K562 (cell line): ENCODE measurements at regions not wholly inside any gene's neighbourhood (a gene's known extent, or its start where the extent isn't known, plus 50 kb on each side); places are given as distances from the start of the nearest gene placed in this dataset.

Source experiments
- ATAC-seq: fragments of 200-7000 bp; cut with Tn5 transposase; 3 replicates; pipeline ENCODE4 v1.9.1; 2020; ENCODE audit warnings: moderate library complexity
- BruUV-seq: library from RNA; stranded (reverse); fragments of 400-500 nt; replicated peaks from 2 replicates; lab custom pipeline; 2021; lab: Mats Ljungman, UMichigan
- CTCF ChIA-PET: fragments of 300-600 bp; formaldehyde crosslinking; extraction: SDS; loops from one replicate; lab custom pipeline; 2021; ENCODE audit warnings: low intra/inter-chr PET ratio; lab: Yijun Ruan, JAX
- POLR2A ChIA-PET: fragments of 300-600, 350-650 bp; sonication (Branson Sonifier 250); formaldehyde crosslinking; extraction: SDS; loops from one replicate; lab custom pipeline; 2021; ENCODE audit warnings: antibody characterized with exemption, inconsistent platforms; lab: Yijun Ruan, JAX
- DNase-seq, 4 experiments: peaks; one replicate each; pipeline versions ENCODE4 v3.0.0 to v3.0.0-alpha.2; 2011 to 2018; ENCODE audit warnings: low spot score in 3 of 4, mixed read lengths in 3 of 4; ENCODE audit errors: extremely low read depth in 1 of 4
- FAIRE-seq: peaks from 2 replicates; lab custom pipeline; 2011; peaks lifted over from hg19 to GRCh38; lab: Jason Lieb, UNC
- H2AFZ ChIP-seq: 2 replicates; pipeline ENCODE4 v1.6.0; 2011; ENCODE audit warnings: low read depth, low read length, control low read depth, inconsistent platforms
- H3K27ac ChIP-seq: fragments of 200-600 bp; 3 replicates; pipeline ENCODE4 v1.8.0; 2011; ENCODE audit warnings: low read depth, mild to moderate bottlenecking, control low read depth, inconsistent platforms, low read length, moderate library complexity, mixed read lengths; ENCODE audit errors: extremely low read depth
- H3K27me3 ChIP-seq, 2 experiments: fragments of 300-600 bp in 1 of 2; 2 replicates in 1 of 2; 3 replicates in 1 of 2; pipeline versions ENCODE4 v1.6.0 to v1.8.0; 2011; ENCODE audit warnings: inconsistent platforms in 2 of 2, low read length in 2 of 2, mild to moderate bottlenecking in 1 of 2, mixed read lengths in 1 of 2, moderate library complexity in 1 of 2; ENCODE audit not compliant: control insufficient read depth in 2 of 2, insufficient read depth in 2 of 2
- H3K36me3 ChIP-seq: fragments of 300-600 bp; 3 replicates; pipeline ENCODE4 v1.8.0; 2011; ENCODE audit warnings: mild to moderate bottlenecking, low read length, inconsistent platforms; ENCODE audit not compliant: control insufficient read depth, insufficient read depth
- H3K4me1 ChIP-seq, 2 experiments: fragments of 200-600 bp in 1 of 2; replicated peaks in 1 of 2; 2 replicates in 1 of 2; 3 replicates in 1 of 2; pipeline versions ENCODE4 v1.5.1 to v1.8.0; 2011; ENCODE audit warnings: inconsistent platforms in 2 of 2, low read length in 2 of 2, mild to moderate bottlenecking in 1 of 2, mixed read lengths in 1 of 2, moderate library complexity in 1 of 2; ENCODE audit not compliant: control insufficient read depth in 2 of 2, insufficient read depth in 2 of 2
- H3K4me2 ChIP-seq: 2 replicates; pipeline ENCODE4 v1.6.1; 2011; ENCODE audit warnings: low read length, control low read depth, inconsistent platforms, mixed read lengths; ENCODE audit not compliant: insufficient read depth
- H3K4me3 ChIP-seq: fragments of 200-600 bp; sonication (generic), shearing (Covaris generic); 2 replicates; pipeline ENCODE4 v1.5.1; 2016; ENCODE audit warnings: control low read depth, inconsistent platforms
- H3K79me2 ChIP-seq: fragments of 200-600 bp; 3 replicates; pipeline ENCODE4 v1.8.0; 2011; ENCODE audit warnings: low read length, inconsistent platforms; ENCODE audit not compliant: control insufficient read depth, insufficient read depth
- H3K9ac ChIP-seq, 2 experiments: 2 replicates each; pipeline versions ENCODE4 v1.6.0 to v1.6.1; 2011; ENCODE audit warnings: low read depth in 2 of 2, low read length in 2 of 2, control low read depth in 1 of 2, inconsistent platforms in 1 of 2, mild to moderate bottlenecking in 1 of 2, mixed read lengths in 1 of 2; ENCODE audit not compliant: insufficient read depth in 1 of 2
- H3K9me1 ChIP-seq: one replicate; pipeline ENCODE4 v1.6.0; 2011; ENCODE audit warnings: inconsistent platforms, mild to moderate bottlenecking, low read length, moderate library complexity; ENCODE audit not compliant: control insufficient read depth, insufficient read depth
- H3K9me3 ChIP-seq: replicated peaks from 2 replicates; pipeline ENCODE4 v1.5.1; 2011; ENCODE audit warnings: low read depth, low read length, inconsistent platforms; ENCODE audit not compliant: control insufficient read depth, insufficient read depth
- H4K20me1 ChIP-seq: replicated peaks from 2 replicates; pipeline ENCODE4 v1.6.1; 2011; ENCODE audit warnings: low read length, inconsistent platforms, mixed read lengths; ENCODE audit not compliant: control insufficient read depth, insufficient read depth
- ELK1 ChIP-seq: sonication (generic); formaldehyde crosslinking; IDR thresholded peaks from 2 replicates; pipeline ENCODE4 v1.8.1; 2022; ENCODE audit warnings: missing genetic modification reagents
- FOSL1 ChIP-seq: fragments of 200-800 bp; sonication (Bioruptor generic); conservative IDR thresholded peaks from 2 replicates; pipeline ENCODE4 v1.6.1; 2016; ENCODE audit warnings: missing genetic modification characterization, missing compliant biosample characterization
- HDAC2 ChIP-seq: fragments of 450-650 bp; IDR thresholded peaks from 2 replicates; pipeline ENCODE4 v1.6.1; 2016; ENCODE audit warnings: mild to moderate bottlenecking
- HDAC6 ChIP-seq: IDR thresholded peaks from 2 replicates; pipeline ENCODE4 v1.6.1; 2012; ENCODE audit warnings: low read depth, mild to moderate bottlenecking, control low read depth, inconsistent platforms, low read length, moderate library complexity
- HMG20B ChIP-seq: fragments of 250-450 bp; sonication (Bioruptor Pico); IDR thresholded peaks from 2 replicates; pipeline ENCODE4 v1.5.0; 2021; ENCODE audit warnings: mild to moderate bottlenecking
- LEF1 ChIP-seq: fragments of 450-650 bp; IDR thresholded peaks from 2 replicates; pipeline ENCODE4 v1.6.1; 2016; ENCODE audit warnings: mild to moderate bottlenecking
- MAFF ChIP-seq: IDR thresholded peaks from 2 replicates; pipeline ENCODE4 v1.6.1; 2012; ENCODE audit warnings: low read length, improper control_type of control experiment
- MAFG ChIP-seq: fragments of 450-650 bp; conservative IDR thresholded peaks from 2 replicates; pipeline ENCODE4 v1.6.1; 2016; ENCODE audit warnings: missing genetic modification characterization, missing compliant biosample characterization
- MAFK ChIP-seq: IDR thresholded peaks from 2 replicates; pipeline ENCODE4 v1.6.1; 2011; ENCODE audit warnings: low read length, improper control_type of control experiment
- NCOR1 ChIP-seq: fragments of 450-650 bp; IDR thresholded peaks from 2 replicates; pipeline ENCODE4 v1.6.1; 2016; ENCODE audit warnings: mild to moderate bottlenecking, moderate library complexity
- NFE2L1 ChIP-seq: fragments of 450-650 bp; IDR thresholded peaks from 2 replicates; pipeline ENCODE4 v1.6.1; 2016; ENCODE audit warnings: missing genetic modification characterization, low read depth, mild to moderate bottlenecking, missing compliant biosample characterization, moderate library complexity, borderline replicate concordance
- NFRKB ChIP-seq: fragments of 450-650 bp; IDR thresholded peaks from 2 replicates; pipeline ENCODE4 v1.6.1; 2016; ENCODE audit warnings: low read depth
- NRF1 ChIP-seq, 2 experiments: fragments of 450-650 bp; IDR thresholded peaks in 1 of 2; conservative IDR thresholded peaks in 1 of 2; 2 replicates each; pipeline ENCODE4 v1.6.1; 2014; ENCODE audit warnings: mild to moderate bottlenecking in 2 of 2
- RCOR1 ChIP-seq, 2 experiments: IDR thresholded peaks; 2 replicates each; pipeline ENCODE4 v1.6.1; 2012; ENCODE audit warnings: low read depth in 2 of 2, low read length in 2 of 2, borderline replicate concordance in 1 of 2, improper control_type of control experiment in 1 of 2
- RNF2 ChIP-seq: sonication (generic); IDR thresholded peaks from 2 replicates; pipeline ENCODE4 v1.6.1; 2016
- TSC22D4 ChIP-seq: fragments of 450-650 bp; IDR thresholded peaks from 2 replicates; pipeline ENCODE4 v1.6.1; 2016; ENCODE audit warnings: missing genetic modification characterization, missing biosample characterization, control low read depth
- VEZF1 ChIP-seq: fragments of 200-800 bp; sonication (Bioruptor generic); IDR thresholded peaks from 2 replicates; pipeline ENCODE4 v1.6.1; 2017; ENCODE audit warnings: missing genetic modification characterization, missing compliant biosample characterization
- WHSC1 ChIP-seq: IDR thresholded peaks from one replicate; pipeline ENCODE4 v1.6.1; 2012; ENCODE audit warnings: low read length, control low read depth, inconsistent platforms
- YBX1 ChIP-seq: fragments of 450-650 bp; IDR thresholded peaks from 2 replicates; pipeline ENCODE4 v1.7.1; 2016; ENCODE audit warnings: mild to moderate bottlenecking
- ZBTB33 ChIP-seq: sonication (generic); formaldehyde crosslinking; IDR thresholded peaks from 2 replicates; pipeline ENCODE4 v1.8.1; 2023; ENCODE audit warnings: mild to moderate bottlenecking, missing genetic modification reagents
- ZNF217 ChIP-seq: sonication (generic); formaldehyde crosslinking; IDR thresholded peaks from 2 replicates; pipeline ENCODE4 v1.8.0; 2022; ENCODE audit warnings: mild to moderate bottlenecking, missing genetic modification reagents
- WGBS: fragments of 100-300 bp; shearing (Covaris generic); methylation state at CpG from one replicate; pipeline ENCODE4 v1.1.6; 2016; ENCODE audit warnings: low coverage, mixed read lengths; ENCODE audit not compliant: insufficient coverage; ENCODE audit errors: missing lambda C conversion rate; 5-methylcytosine and 5-hydroxymethylcytosine counted together
- in situ Hi-C: fragments of 300-500 bp; cut with MboI; formaldehyde crosslinking; loops from 4 replicates; pipeline ENCODE4 v1.15.0; 2018; ENCODE audit warnings: inconsistent platforms, mixed read lengths
- intact Hi-C: fragments of 100-400 bp; cut with micrococcal nuclease; formaldehyde crosslinking; loops from 2 replicates; pipeline ENCODE4 v1.14.2; 2022

- peak; percentile 79 for TF ChIP-seq MAFK
- peak; percentile 48; the same call in 1 of the 2 replicates for TF ChIP-seq FOSL1 (tag)
- peak in 1 of 2 experiments; percentile 16; a peak in 1 of 4 replicates for TF ChIP-seq RCOR1 (IDR thresholded peaks at IDR 0.05; ENCODE audit: borderline replicate concordance in 1 of 2, low read depth in 2 of 2, low read length in 2 of 2)
Observed at GRCh38 chr14:55814064-55814463, 234.1 kb downstream of the KTN1 start (continued).

GRCh38 chr14:55814873-55815272, 234.9 kb downstream of the KTN1 start:
- DNase-seq (no peak), FAIRE-seq (peak; percentile 61), ATAC-seq (no peak)
- ChIA-PET POLR2A (no interaction called here), CTCF (no interaction called here)
- Histone ChIP-seq H3K9me3 (no peaks in the 10 kb centered on the region; the same call in 1 of the 2 replicates), H3K4me1 (peaks cover 0 to 17% of the 10 kb centered on the region in 2 experiments; a peak in 4 of 5 replicates), H3K9ac (no peak overlapping the region), H3K36me3 (no peaks in the 10 kb centered on the region), H4K20me1 (no peaks in the 10 kb centered on the region), H3K9me1 (no peaks in the 10 kb centered on the region), H3K4me3 (no peak overlapping the region), H2AFZ (peak overlapping the region; percentile 80), H3K4me2 (no peak overlapping the region), H3K79me2 (no peaks in the 10 kb centered on the region), H3K27me3 (no peaks in the 10 kb centered on the region), H3K27ac (peak overlapping the region; percentile 49; the same call in 2 of the 3 replicates)
- no TSS peak for BruUV-seq
- WGBS: 86% methylated on average over 1 of the region's 1 CpG
- in situ Hi-C loops (no loop called here), intact Hi-C loops (no loop called here)
- TF ChIP-seq MAFF (peak; percentile 79), ELK1 (CRISPR knock-in tag) (no peak), ZNF217 (CRISPR knock-in tag) (no peak), MAFG (peak; percentile 89), NCOR1 (no peak), ZBTB33 (CRISPR knock-in tag) (no peak), HDAC6 (no peak), LEF1 (no peak), HDAC2 (no peak), NFRKB (no peak), WHSC1 (no peak), YBX1 (no peak), TSC22D4 (tag) (no peak), HMG20B (no peak), RNF2 (no peak), VEZF1 (CRISPR knock-in tag) (no peak), NRF1 (conservative IDR thresholded peaks at IDR 0.05 in 1 of 2, IDR thresholded peaks at IDR 0.05 in 1 of 2) (no peak), MAFK (peak; percentile 61; the same call in 1 of the 2 replicates), NFE2L1 (tag) (peak; percentile 76)
